ENCODE measurements at regions not wholly inside any gene's neighbourhood (a gene's known extent, or its start where the extent isn't known, plus 50 kb on each side); places are given as distances from the start of the nearest gene placed in this dataset.

DNA sequence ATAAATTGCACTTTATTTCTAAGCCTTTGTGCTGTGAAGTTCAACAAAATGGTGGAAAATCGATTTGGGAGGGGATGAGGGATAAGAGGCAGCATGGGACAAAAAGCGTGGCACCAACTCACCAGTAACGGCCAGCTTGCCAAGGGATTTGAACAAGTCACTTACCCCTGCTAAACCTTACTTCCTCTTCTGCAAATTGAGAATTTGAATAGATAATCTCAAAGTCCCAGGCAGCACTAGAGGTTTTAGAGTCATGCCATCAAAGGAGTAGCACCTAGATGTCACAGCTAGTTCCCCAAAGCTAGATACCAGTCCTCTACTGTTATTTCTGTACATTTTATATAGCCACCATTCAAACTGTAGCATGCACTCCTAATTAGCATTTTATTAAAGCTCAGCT lies 83.7 kb upstream of the VRK2 start:
- TF ChIP-seq, protein P1, sequence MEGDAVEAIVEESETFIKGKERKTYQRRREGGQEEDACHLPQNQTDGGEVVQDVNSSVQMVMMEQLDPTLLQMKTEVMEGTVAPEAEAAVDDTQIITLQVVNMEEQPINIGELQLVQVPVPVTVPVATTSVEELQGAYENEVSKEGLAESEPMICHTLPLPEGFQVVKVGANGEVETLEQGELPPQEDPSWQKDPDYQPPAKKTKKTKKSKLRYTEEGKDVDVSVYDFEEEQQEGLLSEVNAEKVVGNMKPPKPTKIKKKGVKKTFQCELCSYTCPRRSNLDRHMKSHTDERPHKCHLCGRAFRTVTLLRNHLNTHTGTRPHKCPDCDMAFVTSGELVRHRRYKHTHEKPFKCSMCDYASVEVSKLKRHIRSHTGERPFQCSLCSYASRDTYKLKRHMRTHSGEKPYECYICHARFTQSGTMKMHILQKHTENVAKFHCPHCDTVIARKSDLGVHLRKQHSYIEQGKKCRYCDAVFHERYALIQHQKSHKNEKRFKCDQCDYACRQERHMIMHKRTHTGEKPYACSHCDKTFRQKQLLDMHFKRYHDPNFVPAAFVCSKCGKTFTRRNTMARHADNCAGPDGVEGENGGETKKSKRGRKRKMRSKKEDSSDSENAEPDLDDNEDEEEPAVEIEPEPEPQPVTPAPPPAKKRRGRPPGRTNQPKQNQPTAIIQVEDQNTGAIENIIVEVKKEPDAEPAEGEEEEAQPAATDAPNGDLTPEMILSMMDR (IDR thresholded peaks at IDR 0.05; ENCODE audit: low read length), result no peak
- TF ChIP-seq EZH2 (optimal IDR thresholded peaks at IDR 0.05; ENCODE audit: low read depth, low read length), result no peak
